CD14-positive monocyte (primary cell): ENCODE measurements at regions not wholly inside any gene's neighbourhood (a gene's known extent, or its start where the extent isn't known, plus 50 kb on each side); places are given as distances from the start of the nearest gene placed in this dataset.

ENCODE experiments used
- DNase-seq, 3 donors: peaks; one replicate each; pipeline ENCODE4 v3.0.0-alpha.2; 2011 to 2022
- H2AFZ ChIP-seq: 2 replicates; pipeline ENCODE4 v1.6.0; 2012; ENCODE audit warnings: mild to moderate bottlenecking, low read depth, low read length, inconsistent platforms; ENCODE audit not compliant: insufficient read depth, poor library complexity, severe bottlenecking
- H3K27ac ChIP-seq, 2 donors: 1 replicate in 1 of 2; 2 replicates in 1 of 2; pipeline ENCODE4 v1.5.1; 2012 to 2013; ENCODE audit warnings: low read length in 2 of 2, control low read depth in 1 of 2, inconsistent platforms in 1 of 2, low read depth in 1 of 2, mild to moderate bottlenecking in 1 of 2
- H3K27me3 ChIP-seq, 2 donors: one replicate each; pipeline versions ENCODE4 v1.6.0 to v1.6.1; 2011 to 2013; ENCODE audit warnings: low read length in 2 of 2; ENCODE audit not compliant: control insufficient read depth in 2 of 2, insufficient read depth in 2 of 2
- H3K36me3 ChIP-seq, 2 donors: replicated peaks in 1 of 2; 1 replicate in 1 of 2; 2 replicates in 1 of 2; pipeline versions ENCODE4 v1.5.1 to v1.6.1; 2012 to 2013; ENCODE audit warnings: low read length in 2 of 2, control low read depth in 1 of 2, inconsistent platforms in 1 of 2, mild to moderate bottlenecking in 1 of 2; ENCODE audit not compliant: insufficient read depth in 2 of 2, control insufficient read depth in 1 of 2
- H3K4me1 ChIP-seq, 2 donors: 1 replicate in 1 of 2; 2 replicates in 1 of 2; pipeline versions ENCODE4 v1.5.1 to v1.6.1; 2012 to 2013; ENCODE audit warnings: low read length in 2 of 2, control low read depth in 1 of 2, inconsistent platforms in 1 of 2, mild to moderate bottlenecking in 1 of 2, moderate library complexity in 1 of 2; ENCODE audit not compliant: insufficient read depth in 2 of 2, control insufficient read depth in 1 of 2
- H3K4me2 ChIP-seq: replicated peaks from 2 replicates; pipeline ENCODE3; 2012; ENCODE audit warnings: low read length, moderate library complexity, mild to moderate bottlenecking; ENCODE audit not compliant: poor library complexity, severe bottlenecking; ENCODE audit errors: extremely low read depth
- H3K4me3 ChIP-seq, 3 experiments: fragments of 200-600 bp in 1 of 3; sonication (generic) in 1 of 3; replicated peaks in 1 of 3; 1 replicate in 2 of 3; 2 replicates in 1 of 3; pipeline ENCODE4 v1.5.1; 2011 to 2013; ENCODE audit warnings: low read length in 3 of 3, mild to moderate bottlenecking in 3 of 3, control low read depth in 2 of 3, low read depth in 2 of 3, inconsistent platforms in 1 of 3, moderate library complexity in 1 of 3
- H3K79me2 ChIP-seq: 2 replicates; pipeline ENCODE4 v1.6.0; 2012; ENCODE audit warnings: mild to moderate bottlenecking, control low read depth, inconsistent platforms, low read length, moderate library complexity; ENCODE audit not compliant: insufficient read depth
- H3K9ac ChIP-seq: 2 replicates; pipeline ENCODE4 v1.6.0; 2017; ENCODE audit warnings: low read length, mild to moderate bottlenecking; ENCODE audit not compliant: insufficient read depth, poor library complexity, severe bottlenecking
- H3K9me3 ChIP-seq, 2 donors: replicated peaks in 1 of 2; 1 replicate in 1 of 2; 2 replicates in 1 of 2; pipeline versions ENCODE4 v1.5.1 to v1.6.1; 2012 to 2013; ENCODE audit warnings: low read length in 2 of 2, control low read depth in 1 of 2; ENCODE audit not compliant: control insufficient read depth in 1 of 2, insufficient read depth in 1 of 2
- H4K20me1 ChIP-seq: 2 replicates; pipeline ENCODE4 v1.6.0; 2012; ENCODE audit warnings: mild to moderate bottlenecking, low read length, control low read depth, moderate library complexity; ENCODE audit not compliant: insufficient read depth
- H3K27ac Mint-ChIP-seq, 7 donors: one replicate each; pipeline ENCODE4 v1.8.0; 2020; ENCODE audit warnings: mild to moderate bottlenecking in 7 of 7, mixed read lengths in 7 of 7, moderate library complexity in 6 of 7, inconsistent platforms in 2 of 7
- H3K27me3 Mint-ChIP-seq, 3 donors: one replicate each; pipeline ENCODE4 v1.8.0; 2021 to 2022; ENCODE audit warnings: low read depth in 3 of 3, mild to moderate bottlenecking in 3 of 3, mixed read lengths in 3 of 3, moderate library complexity in 3 of 3, inconsistent platforms in 1 of 3
- H3K36me3 Mint-ChIP-seq, 2 donors: one replicate each; pipeline ENCODE4 v1.8.0; 2020; ENCODE audit warnings: mixed read lengths in 2 of 2, inconsistent platforms in 1 of 2, mild to moderate bottlenecking in 1 of 2
- H3K4me1 Mint-ChIP-seq: one replicate; pipeline ENCODE4 v1.8.0; 2020; ENCODE audit warnings: mild to moderate bottlenecking, mixed read lengths
- H3K4me3 Mint-ChIP-seq, 2 donors: one replicate each; pipeline ENCODE4 v1.8.0; 2020; ENCODE audit warnings: mild to moderate bottlenecking in 2 of 2, mixed read lengths in 2 of 2, moderate library complexity in 1 of 2
- H3K9me3 Mint-ChIP-seq, 7 donors: one replicate each; pipeline ENCODE4 v1.8.0; 2020 to 2022; ENCODE audit warnings: mixed read lengths in 7 of 7, mild to moderate bottlenecking in 6 of 7, moderate library complexity in 6 of 7, inconsistent platforms in 2 of 7
- WGBS: methylation state at CpG from one replicate; pipeline ENCODE4 v1.1.5; 2013; ENCODE audit warnings: missing lambda C conversion rate; ENCODE audit not compliant: insufficient coverage; 5-methylcytosine and 5-hydroxymethylcytosine counted together
- intact Hi-C, 2 donors: fragments of 100-400 bp; cut with micrococcal nuclease; formaldehyde crosslinking; loops; one replicate each; pipeline versions ENCODE4 v1.15.0 to v1.15.1; 2023
- TF ChIP-seq, protein P1 (sequence below): fragments of 200-600 bp; IDR thresholded peaks from one replicate; pipeline ENCODE4 v1.8.0; 2022; ENCODE audit warnings: antibody characterized with exemption, mild to moderate bottlenecking

DNA sequence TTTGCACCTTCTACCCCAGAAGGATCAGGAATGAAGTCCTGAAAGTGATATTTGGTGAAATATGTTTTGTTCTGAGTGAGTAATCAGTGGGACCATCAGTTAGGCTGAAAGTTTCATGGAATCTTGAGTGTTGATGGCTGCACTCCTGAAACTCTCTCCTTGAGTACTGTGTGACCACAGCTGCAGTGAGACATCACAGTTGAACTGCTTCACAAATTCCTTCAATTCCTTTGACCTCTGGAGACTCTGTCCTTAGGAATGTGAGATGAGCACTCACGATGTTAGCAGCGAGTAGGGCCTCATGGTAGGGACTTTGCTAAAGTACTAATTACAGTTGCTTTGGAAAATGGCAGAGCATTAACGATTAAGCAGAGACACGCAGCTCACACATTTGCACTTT lies 142.9 kb upstream of the SLC4A4 start:
- Mint-ChIP-seq H3K4me3 (no peak overlapping the region), H3K27me3 (peaks cover 2 to 13% (median 10%) of the 10 kb centered on the region in 3 donors), H3K36me3 (no peaks in the 10 kb centered on the region), H3K27ac (no peak overlapping the region), H3K9me3 (peaks cover 0 to 2% (median 0%) of the 10 kb centered on the region in 7 donors), H3K4me1 (no peaks in the 10 kb centered on the region)
- Histone ChIP-seq H2AFZ (no peak overlapping the region), H3K9me3 (no peaks in the 10 kb centered on the region), H3K36me3 (no peaks in the 10 kb centered on the region), H3K4me3 (no peak overlapping the region), H3K27me3 (peaks cover 2 to 3% of the 10 kb centered on the region in 2 donors), H3K79me2 (no peaks in the 10 kb centered on the region), H3K4me2 (no peak overlapping the region), H3K27ac (no peak overlapping the region), H4K20me1 (no peaks in the 10 kb centered on the region), H3K4me1 (no peaks in the 10 kb centered on the region), H3K9ac (no peak overlapping the region)
- intact Hi-C loops, result no loop called here
- WGBS, result no CpG with 5 or more reads among the region's 4 CpGs
- no peak for DNase-seq
- TF ChIP-seq, protein P1, sequence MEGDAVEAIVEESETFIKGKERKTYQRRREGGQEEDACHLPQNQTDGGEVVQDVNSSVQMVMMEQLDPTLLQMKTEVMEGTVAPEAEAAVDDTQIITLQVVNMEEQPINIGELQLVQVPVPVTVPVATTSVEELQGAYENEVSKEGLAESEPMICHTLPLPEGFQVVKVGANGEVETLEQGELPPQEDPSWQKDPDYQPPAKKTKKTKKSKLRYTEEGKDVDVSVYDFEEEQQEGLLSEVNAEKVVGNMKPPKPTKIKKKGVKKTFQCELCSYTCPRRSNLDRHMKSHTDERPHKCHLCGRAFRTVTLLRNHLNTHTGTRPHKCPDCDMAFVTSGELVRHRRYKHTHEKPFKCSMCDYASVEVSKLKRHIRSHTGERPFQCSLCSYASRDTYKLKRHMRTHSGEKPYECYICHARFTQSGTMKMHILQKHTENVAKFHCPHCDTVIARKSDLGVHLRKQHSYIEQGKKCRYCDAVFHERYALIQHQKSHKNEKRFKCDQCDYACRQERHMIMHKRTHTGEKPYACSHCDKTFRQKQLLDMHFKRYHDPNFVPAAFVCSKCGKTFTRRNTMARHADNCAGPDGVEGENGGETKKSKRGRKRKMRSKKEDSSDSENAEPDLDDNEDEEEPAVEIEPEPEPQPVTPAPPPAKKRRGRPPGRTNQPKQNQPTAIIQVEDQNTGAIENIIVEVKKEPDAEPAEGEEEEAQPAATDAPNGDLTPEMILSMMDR, result no peak

DNA sequence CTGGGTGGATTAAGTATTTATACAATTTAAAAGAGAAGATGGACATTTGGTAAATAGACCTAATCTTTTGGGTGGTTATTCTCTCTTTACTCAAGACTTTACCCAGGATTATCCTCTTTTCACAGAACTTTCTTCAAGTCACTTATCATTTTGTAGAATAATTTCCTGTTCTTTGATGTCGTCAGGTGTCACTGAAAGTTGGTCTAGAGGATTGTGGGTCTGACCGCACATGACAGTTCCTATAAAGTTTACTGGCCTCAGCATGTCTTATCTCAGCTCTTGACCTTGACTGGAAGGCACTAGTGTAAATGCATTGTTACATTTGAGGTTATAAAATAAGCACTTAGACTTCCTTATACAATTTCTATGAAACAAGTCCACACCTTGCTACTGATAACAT lies 139.9 kb upstream of the SLC4A4 start:
- WGBS, result no CpG with 5 or more reads among the region's 2 CpGs
- H3K4me1 ChIP-seq, result no peaks in the 10 kb centered on the region

More for the DNA sequence above, 139.9 kb upstream of the SLC4A4 start:
- Mint-ChIP-seq H3K4me1 (no peaks in the 10 kb centered on the region), H3K27me3 (peaks cover 0 to 2% (median 1%) of the 10 kb centered on the region in 3 donors), H3K9me3 (no peaks in the 10 kb centered on the region), H3K4me3 (no peak overlapping the region), H3K27ac (no peak overlapping the region), H3K36me3 (no peaks in the 10 kb centered on the region)
- Histone ChIP-seq H3K9me3 (no peaks in the 10 kb centered on the region), H3K4me3 (no peak overlapping the region), H3K27ac (no peak overlapping the region), H3K79me2 (no peaks in the 10 kb centered on the region), H3K36me3 (no peaks in the 10 kb centered on the region), H4K20me1 (no peaks in the 10 kb centered on the region), H2AFZ (no peak overlapping the region), H3K9ac (no peak overlapping the region), H3K27me3 (no peaks in the 10 kb centered on the region), H3K4me2 (no peak overlapping the region)
- DNase-seq, result no peak
- TF ChIP-seq, protein P1, result no peak
- intact Hi-C loops, result no loop called here
